ENCODE measurements at regions not wholly inside any gene's neighbourhood (a gene's known extent, or its start where the extent isn't known, plus 50 kb on each side); places are given as distances from the start of the nearest gene placed in this dataset.

DNA sequence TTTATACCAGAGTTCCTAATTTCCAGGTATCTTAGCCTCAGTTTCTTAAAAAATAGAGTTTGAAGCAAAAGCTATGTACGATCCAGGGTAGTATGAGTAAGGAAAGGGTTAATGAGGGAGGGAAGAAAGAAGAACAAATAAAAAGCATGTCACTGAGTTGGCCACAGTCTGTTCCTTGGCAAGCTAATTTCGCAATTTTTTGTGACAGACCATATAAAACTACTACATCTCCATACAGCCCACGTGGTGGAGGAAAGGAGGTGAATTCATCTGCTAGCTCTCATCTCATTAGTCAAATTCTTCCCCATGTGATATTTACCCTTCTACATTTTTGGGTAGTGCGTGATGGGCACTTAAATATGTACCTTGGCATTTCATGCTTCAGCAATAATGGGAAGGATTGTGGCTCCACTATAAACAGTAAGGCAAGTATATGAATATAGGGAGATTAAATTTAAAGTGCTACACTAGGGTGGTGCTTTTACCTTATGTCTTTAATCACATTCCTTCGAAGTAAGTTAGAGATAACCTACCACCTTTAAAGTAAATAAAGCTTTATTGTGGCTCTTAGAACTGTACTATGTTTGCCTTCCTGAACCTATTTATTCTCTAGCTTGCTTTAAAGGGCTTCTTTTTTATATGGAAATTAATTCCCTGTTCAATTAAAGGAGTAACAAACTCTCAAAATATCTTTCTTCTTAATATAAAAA, 102.1 kb upstream of the VAMP7 start:
- Histone ChIP-seq H3K27ac (ENCODE audit: low read length) (no peak overlapping the region), H3K79me2 (ENCODE audit: insufficient read depth, low read length) (no peaks in the 10 kb centered on the region), H3K4me2 (ENCODE audit: insufficient read depth, low read length) (no peak overlapping the region), H3K36me3 (ENCODE audit: insufficient read depth, low read length) (no peaks in the 10 kb centered on the region), H3K9ac (ENCODE audit: low read depth, low read length) (no peak overlapping the region), H2AFZ (ENCODE audit: low read depth, low read length) (no peak overlapping the region), H3K9me3 (ENCODE audit: insufficient read depth, low read length, severe bottlenecking) (no peaks in the 10 kb centered on the region), H3K4me3 (ENCODE audit: low read depth in 1 of 2, low read length in 2 of 2) (no peak overlapping the region), H3K27me3 (ENCODE audit: insufficient read depth, low read length, poor library complexity) (no peaks in the 10 kb centered on the region), H4K20me1 (ENCODE audit: insufficient read depth, low read length) (no peaks in the 10 kb centered on the region), H3K4me1 (ENCODE audit: insufficient read depth, low read length) (no peaks in the 10 kb centered on the region)
- ATAC-seq (ENCODE audit: insufficient read depth, low read depth), result no peak
- DNase-seq, result no peak
- no peak for TF ChIP-seq EZH2 (IDR thresholded peaks at IDR 0.05; ENCODE audit: borderline replicate concordance, low read depth, low read length, severe bottlenecking)
- TF ChIP-seq, protein P1, sequence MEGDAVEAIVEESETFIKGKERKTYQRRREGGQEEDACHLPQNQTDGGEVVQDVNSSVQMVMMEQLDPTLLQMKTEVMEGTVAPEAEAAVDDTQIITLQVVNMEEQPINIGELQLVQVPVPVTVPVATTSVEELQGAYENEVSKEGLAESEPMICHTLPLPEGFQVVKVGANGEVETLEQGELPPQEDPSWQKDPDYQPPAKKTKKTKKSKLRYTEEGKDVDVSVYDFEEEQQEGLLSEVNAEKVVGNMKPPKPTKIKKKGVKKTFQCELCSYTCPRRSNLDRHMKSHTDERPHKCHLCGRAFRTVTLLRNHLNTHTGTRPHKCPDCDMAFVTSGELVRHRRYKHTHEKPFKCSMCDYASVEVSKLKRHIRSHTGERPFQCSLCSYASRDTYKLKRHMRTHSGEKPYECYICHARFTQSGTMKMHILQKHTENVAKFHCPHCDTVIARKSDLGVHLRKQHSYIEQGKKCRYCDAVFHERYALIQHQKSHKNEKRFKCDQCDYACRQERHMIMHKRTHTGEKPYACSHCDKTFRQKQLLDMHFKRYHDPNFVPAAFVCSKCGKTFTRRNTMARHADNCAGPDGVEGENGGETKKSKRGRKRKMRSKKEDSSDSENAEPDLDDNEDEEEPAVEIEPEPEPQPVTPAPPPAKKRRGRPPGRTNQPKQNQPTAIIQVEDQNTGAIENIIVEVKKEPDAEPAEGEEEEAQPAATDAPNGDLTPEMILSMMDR (IDR thresholded peaks at IDR 0.05; ENCODE audit: borderline replicate concordance, extremely low read depth, low read length, poor library complexity, severe bottlenecking), result no peak

GRCh38 chrX:155774387-155774786, 106.8 kb upstream of the VAMP7 start:
- DNase-seq (no peak), ATAC-seq (ENCODE audit: insufficient read depth, low read depth) (no peak)
- H3K4me1 ChIP-seq (ENCODE audit: insufficient read depth, low read length), result no peaks in the 10 kb centered on the region
- no peaks in the 10 kb centered on the region for H4K20me1 ChIP-seq (ENCODE audit: insufficient read depth, low read length)
- H3K79me2 ChIP-seq (ENCODE audit: insufficient read depth, low read length), result no peaks in the 10 kb centered on the region
- H3K36me3 ChIP-seq (ENCODE audit: insufficient read depth, low read length), result no peaks in the 10 kb centered on the region
- H3K4me2 ChIP-seq (ENCODE audit: insufficient read depth, low read length), result no peak overlapping the region
- H3K9ac ChIP-seq (ENCODE audit: low read depth, low read length), result no peak overlapping the region
- H3K4me3 ChIP-seq (ENCODE audit: low read depth in 1 of 2, low read length in 2 of 2), result no peak overlapping the region
- H2AFZ ChIP-seq (ENCODE audit: low read depth, low read length), result no peak overlapping the region
- no peaks in the 10 kb centered on the region for H3K9me3 ChIP-seq (ENCODE audit: insufficient read depth, low read length, severe bottlenecking)
- TF ChIP-seq EZH2 (IDR thresholded peaks at IDR 0.05; ENCODE audit: borderline replicate concordance, low read depth, low read length, severe bottlenecking), result no peak
- TF ChIP-seq, protein P1 (IDR thresholded peaks at IDR 0.05; ENCODE audit: borderline replicate concordance, extremely low read depth, low read length, poor library complexity, severe bottlenecking), result no peak
- no peaks in the 10 kb centered on the region for H3K27me3 ChIP-seq (ENCODE audit: insufficient read depth, low read length, poor library complexity)
- H3K27ac ChIP-seq (ENCODE audit: low read length), result no peak overlapping the region

GRCh38 chrX:155767876-155768769, 113.0 kb upstream of the VAMP7 start:
- TF ChIP-seq, protein P1 (IDR thresholded peaks at IDR 0.05; ENCODE audit: borderline replicate concordance, extremely low read depth, low read length, poor library complexity, severe bottlenecking), result no peak
- no peak for TF ChIP-seq EZH2 (IDR thresholded peaks at IDR 0.05; ENCODE audit: borderline replicate concordance, low read depth, low read length, severe bottlenecking)
- peak overlapping the region; percentile 8 to 62; a peak in 3 of 4 replicates for H3K4me3 ChIP-seq (ENCODE audit: low read depth in 1 of 2, low read length in 2 of 2)
- H3K4me1 ChIP-seq (ENCODE audit: insufficient read depth, low read length), result peaks cover 19% of the 10 kb centered on the region; the same call in 1 of the 2 replicates
- H3K79me2 ChIP-seq (ENCODE audit: insufficient read depth, low read length), result no peaks in the 10 kb centered on the region
- no peaks in the 10 kb centered on the region for H4K20me1 ChIP-seq (ENCODE audit: insufficient read depth, low read length)
- H3K9me3 ChIP-seq (ENCODE audit: insufficient read depth, low read length, severe bottlenecking), result no peaks in the 10 kb centered on the region
- H3K9ac ChIP-seq (ENCODE audit: low read depth, low read length), result no peak overlapping the region
- DNase-seq (no peak), ATAC-seq (ENCODE audit: insufficient read depth, low read depth) (no peak)
- H2AFZ ChIP-seq (ENCODE audit: low read depth, low read length), result peak overlapping the region; percentile 72
- peak overlapping the region; percentile 80 for H3K4me2 ChIP-seq (ENCODE audit: insufficient read depth, low read length)
- H3K27me3 ChIP-seq (ENCODE audit: insufficient read depth, low read length, poor library complexity), result no peaks in the 10 kb centered on the region
- H3K27ac ChIP-seq (ENCODE audit: low read length), result no peak overlapping the region
- H3K36me3 ChIP-seq (ENCODE audit: insufficient read depth, low read length), result no peaks in the 10 kb centered on the region
